ENCODE measurements at regions not wholly inside any gene's neighbourhood (a gene's known extent, or its start where the extent isn't known, plus 50 kb on each side); places are given as distances from the start of the nearest gene placed in this dataset.

DNA sequence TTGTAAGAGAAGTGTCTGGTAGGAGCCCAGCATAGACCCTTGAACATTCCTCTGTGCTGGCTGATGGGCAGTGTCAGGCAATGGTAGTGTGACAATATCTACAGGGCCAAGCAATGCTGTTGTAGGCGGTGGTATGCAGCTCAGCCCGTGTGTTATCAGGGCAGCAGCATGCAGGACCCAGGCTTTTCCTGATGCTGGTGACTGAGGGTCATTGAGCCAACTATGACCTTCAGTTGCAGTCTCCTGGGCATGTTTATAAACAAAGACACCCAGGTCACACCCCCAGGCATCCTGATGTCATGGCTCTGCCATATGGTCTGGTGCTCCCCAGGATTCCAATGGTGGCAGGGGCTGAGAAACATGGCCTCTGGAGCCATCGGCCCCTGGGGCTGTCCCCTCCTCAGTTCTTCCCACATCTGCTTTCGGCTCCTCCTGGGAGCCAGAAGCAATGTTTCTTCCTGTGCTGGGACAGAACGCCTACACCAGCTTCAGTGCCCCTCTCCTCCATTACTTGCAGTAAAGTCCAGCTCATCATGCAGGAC is 518.0 kb upstream of the HS6ST1 start:
- FAIRE-seq = no peak

DNA sequence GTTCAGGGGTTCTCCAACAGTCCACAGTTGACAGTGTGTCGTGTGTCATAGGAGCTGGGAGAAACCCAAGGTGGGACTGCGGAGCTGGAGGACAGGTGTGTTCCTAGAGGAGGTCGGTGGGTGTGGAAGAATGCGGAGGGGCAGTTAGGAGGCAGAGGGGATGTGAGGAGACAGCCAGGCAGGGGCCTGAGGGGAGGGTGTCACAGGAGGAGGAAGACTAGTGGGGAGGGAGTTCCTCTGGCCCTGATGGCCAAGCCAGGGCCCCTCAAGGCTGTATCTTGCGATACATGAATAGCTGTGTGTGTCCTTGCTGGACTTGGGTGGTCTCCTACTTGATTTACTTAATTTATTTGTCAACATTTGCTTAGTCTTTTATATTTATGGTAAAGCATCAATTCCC is 519.6 kb upstream of the HS6ST1 start:
- no peak for FAIRE-seq

- FAIRE-seq = no peak
Measured at GRCh38 chr2:128841803-128842202, 523.1 kb upstream of the HS6ST1 start.

DNA sequence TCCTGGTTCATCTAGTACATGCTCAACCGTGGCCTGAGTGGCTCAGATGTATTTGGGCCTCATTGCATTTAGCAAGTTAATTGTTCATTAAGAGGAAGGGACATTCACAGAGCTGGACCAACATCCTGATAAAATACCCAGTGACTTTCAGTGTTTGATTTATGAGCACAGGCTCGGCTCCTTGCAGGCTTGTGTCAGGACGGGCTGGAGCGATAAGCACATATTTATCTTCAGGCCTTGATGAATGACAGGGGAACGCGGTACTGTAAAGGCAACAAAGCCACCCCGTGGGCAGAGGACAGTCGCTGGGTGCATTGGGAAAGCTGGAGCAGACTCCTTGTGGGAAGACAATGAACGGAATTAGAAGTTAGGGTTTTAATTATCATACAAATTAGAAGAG is 548.6 kb upstream of the HS6ST1 start:
- FAIRE-seq = no peak

DNA sequence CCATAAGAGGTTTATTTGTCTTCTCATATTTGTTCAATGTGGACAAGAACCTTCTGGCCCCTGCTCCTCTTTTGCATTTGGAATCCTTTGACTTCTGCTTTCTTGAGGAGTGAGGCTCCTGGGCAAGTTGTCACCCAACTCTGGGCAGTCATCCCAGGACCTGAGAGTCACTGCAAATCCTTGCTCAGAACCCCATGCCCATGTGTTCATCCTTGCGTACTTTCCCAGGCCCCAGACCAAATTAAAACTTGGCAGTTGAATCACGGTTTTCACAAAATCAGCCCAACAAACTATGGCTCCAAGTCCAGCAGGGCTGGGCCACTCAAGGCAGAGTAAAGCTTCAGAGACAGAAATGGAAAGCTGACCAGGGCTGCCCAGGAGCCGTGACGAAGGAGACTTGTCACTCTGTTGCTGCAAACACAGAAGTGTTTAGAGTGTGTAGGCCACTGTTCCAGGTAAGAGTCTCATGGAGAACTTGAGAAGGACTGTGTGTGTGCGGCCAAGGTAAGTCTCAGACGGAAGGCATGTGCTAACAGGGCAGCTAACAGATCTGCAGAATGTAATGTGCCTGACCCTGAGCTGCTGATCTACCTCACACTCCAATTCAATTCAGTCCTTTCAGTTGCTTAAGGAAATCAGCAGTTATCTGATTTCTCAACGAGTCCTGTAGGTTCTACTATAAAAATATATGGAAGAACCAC is 549.4 kb upstream of the HS6ST1 start:
- FAIRE-seq = no peak

DNA sequence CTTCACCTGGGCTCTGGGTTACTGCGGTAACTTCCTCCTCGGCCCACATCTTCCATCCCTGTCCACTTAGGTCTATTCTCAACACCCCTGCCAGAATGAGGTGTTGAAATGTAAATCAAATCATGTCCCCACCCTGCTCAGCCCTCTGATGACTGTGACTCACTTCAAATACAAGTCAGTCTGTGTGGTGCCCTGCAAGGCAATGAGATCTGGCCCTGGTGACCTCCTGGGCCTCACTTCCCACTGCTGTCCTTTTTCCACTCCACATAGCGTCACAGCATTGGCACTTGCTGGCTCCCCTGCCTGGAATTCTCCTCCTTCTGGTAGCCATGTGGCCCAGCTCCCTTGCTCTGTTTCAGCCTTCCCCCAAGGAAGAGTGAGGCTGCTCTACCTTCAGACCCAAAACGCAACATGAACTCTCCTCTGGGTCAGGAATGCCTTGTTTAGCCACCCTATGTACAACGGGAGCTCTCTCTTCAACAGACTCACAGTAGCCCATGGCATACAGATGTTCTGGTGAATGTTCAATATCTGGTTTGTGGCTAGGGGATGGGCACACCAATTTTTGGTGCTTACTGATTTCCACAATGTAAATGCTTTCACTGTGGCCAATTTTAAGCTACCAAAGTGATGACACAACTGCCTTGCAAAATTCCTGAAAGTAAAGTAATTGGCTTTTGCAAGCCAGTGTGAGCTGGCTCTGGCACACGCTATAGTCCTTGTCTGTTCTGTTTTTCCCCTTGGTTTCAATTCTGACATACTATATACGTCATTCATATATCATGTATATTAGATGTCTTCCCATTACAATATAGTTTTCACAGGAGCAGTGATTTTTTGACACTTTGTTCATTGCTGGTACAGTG is 550.3 kb upstream of the HS6ST1 start:
- no peak for FAIRE-seq

DNA sequence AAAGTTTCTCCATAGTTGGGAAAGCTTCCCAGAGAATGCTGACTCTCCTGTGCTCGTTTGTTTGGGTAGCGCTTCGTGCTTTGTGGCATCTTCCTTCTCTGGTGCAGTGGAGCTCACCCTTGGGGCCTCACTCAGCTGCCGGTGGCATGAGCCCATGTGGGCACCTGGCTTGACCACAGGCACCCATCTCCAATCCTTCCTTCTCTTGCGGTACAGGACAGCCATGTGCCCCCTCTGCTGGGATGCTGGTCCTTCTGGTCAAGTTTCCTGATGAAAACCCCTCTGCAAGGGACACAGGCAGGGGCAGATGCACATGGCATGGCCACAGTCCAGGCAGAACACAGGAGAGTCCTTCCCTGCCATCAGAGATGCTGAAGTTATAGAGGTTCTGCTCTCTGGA is 555.9 kb upstream of the HS6ST1 start:
- no peak for FAIRE-seq

GRCh38 chr2:128876986-128877983 is 558.6 kb upstream of the HS6ST1 start:
- no peak for FAIRE-seq

GRCh38 chr2:128879161-128879560 is 560.5 kb upstream of the HS6ST1 start:
- no peak for FAIRE-seq

GRCh38 chr2:128894896-128895295 is 576.2 kb upstream of the HS6ST1 start:
- no peak for FAIRE-seq

GRCh38 chr2:128901572-128902391 is 583.1 kb upstream of the HS6ST1 start:
- no peak for FAIRE-seq

DNA sequence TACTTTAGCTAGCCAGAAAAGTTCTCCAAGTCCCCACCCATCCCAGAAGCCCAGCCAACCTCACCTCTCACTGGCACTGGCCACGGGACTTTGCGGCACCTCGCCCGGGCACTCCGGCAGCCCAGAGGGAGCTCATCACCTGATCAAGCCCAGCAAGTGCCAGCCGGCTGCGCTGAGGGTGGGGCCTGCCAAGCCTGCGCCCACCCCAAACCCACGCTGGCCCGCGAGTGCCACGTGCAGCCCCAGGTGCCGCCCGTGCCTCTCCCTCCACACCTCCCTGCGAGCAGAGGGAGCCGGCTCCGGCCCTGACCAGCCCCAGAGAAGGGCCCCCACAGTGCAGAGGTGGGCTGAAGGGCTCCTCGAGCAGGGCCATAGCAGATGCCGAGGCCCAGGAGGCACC is 585.0 kb upstream of the HS6ST1 start:
- FAIRE-seq = no peak

- FAIRE-seq = no peak
Measured at GRCh38 chr2:128911276-128911675, 592.6 kb upstream of the HS6ST1 start.

- no peak for FAIRE-seq
Measured at GRCh38 chr2:128914320-128914719, 595.7 kb upstream of the HS6ST1 start.

DNA sequence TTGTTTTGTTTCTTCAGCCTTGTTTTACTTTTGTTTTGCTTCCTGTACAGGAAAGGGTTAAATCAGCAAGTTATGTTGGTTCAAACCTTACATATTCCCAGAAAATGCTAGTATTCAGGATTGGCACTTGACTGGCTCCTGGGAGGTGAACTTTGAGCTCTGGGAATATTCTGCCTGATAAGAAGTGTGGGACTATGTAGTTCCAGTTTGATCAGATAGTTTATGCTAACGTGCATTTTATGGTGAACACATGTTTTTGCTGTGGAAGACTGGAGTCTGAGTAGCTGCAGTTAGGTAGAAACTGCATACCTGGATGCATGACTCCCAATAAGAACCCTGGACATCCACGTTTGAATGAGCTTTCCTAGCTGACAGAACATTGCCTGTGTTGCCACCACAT is 603.1 kb upstream of the HS6ST1 start:
- FAIRE-seq = no peak

GRCh38 chr2:128922154-128922553 is 603.5 kb upstream of the HS6ST1 start:
- FAIRE-seq = no peak

GRCh38 chr2:128925631-128926030 is 607.0 kb upstream of the HS6ST1 start:
- no peak for FAIRE-seq

- no peak for FAIRE-seq
Measured at GRCh38 chr2:128930101-128930500, 611.4 kb upstream of the HS6ST1 start.

DNA sequence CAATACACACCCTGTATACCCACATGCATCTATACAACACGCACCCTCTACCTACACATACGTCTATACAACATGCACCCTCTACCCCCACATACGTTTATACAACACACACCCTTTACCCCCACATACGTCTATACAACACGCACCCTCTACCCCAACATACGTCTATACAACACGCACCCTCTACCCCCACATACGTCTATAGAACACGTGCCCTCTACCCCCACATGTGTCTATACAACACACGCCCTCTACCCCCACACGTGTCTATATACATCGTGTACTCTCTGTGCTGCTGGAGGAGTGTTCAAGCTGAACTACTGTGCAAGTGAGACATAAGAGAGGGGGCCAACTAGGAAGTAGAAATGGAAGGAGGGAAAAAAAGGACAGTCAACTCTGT is 621.7 kb upstream of the HS6ST1 start:
- FAIRE-seq = no peak

- FAIRE-seq = no peak
Measured at GRCh38 chr2:128941751-128942150, 623.1 kb upstream of the HS6ST1 start.

DNA sequence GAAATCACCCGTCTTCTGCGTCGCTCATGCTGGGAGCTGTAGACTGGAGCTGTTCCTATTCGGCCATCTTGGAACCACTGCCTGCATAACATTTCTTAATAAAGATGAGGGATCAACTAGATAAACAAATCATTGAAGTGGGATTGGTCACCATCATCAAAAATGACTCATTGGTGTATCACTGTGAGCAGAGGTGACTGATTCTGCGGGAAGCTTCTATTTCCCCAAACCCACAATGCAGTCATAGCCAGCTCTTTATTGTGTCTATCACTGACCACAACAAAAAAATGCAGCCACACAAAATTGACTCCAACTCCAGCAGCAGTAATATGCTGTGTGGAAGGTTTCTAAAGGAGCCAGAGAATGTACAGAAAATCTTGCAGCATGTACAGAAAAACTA is 630.7 kb upstream of the HS6ST1 start:
- no peak for FAIRE-seq

DNA sequence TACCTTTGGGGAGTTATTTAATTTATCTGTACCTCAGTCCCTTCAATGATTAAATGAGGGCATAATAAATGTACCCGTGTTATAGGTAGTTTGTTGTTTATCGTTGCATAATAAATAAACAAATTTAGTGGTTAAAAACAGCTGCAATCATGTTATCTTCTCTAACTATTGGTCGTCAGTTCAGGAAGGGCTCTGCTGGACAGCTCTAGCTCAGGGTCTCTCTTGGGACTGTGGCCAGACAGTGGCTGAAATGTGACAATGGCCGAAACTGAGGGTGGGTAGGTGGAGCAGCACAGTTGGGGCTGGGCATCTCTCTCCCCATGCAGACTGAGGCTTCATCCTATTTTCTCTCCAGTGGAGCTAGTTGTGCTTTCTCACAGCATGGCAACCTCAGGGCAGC is 632.1 kb upstream of the HS6ST1 start:
- no peak for FAIRE-seq

Data from endometrium (tissue), 2 donors.